Gastroesophageal sphincter (tissue), 4 donors: ENCODE measurements at regions not wholly inside any gene's neighbourhood (a gene's known extent, or its start where the extent isn't known, plus 50 kb on each side); places are given as distances from the start of the nearest gene placed in this dataset.

Experiments used
- ATAC-seq: fragments of 150-250 bp; one replicate; pipeline ENCODE4 v1.9.1; 2016; ENCODE audit warnings: mild to moderate bottlenecking, moderate library complexity
- H3K27ac ChIP-seq, 4 donors: fragments of 200-600 bp; sonication (generic) in 3 of 4; 1 replicate in 3 of 4; 2 replicates in 1 of 4; pipeline ENCODE4 v1.5.1; 2016 to 2019
- H3K27me3 ChIP-seq: fragments of 200-600 bp; sonication (generic); one replicate; pipeline ENCODE4 v1.5.1; 2019
- H3K36me3 ChIP-seq, 2 donors: fragments of 200-600 bp; sonication (generic); one replicate each; pipeline ENCODE4 v1.5.1; 2019; ENCODE audit warnings: control low read depth in 1 of 2
- H3K4me1 ChIP-seq, 3 donors: fragments of 200-600 bp; sonication (generic); 1 replicate in 2 of 3; 2 replicates in 1 of 3; pipeline ENCODE4 v1.5.1; 2016 to 2019; ENCODE audit warnings: control low read depth in 2 of 3
- H3K4me3 ChIP-seq, 2 donors: fragments of 200-600 bp; sonication (generic); one replicate each; pipeline ENCODE4 v1.5.1; 2019; ENCODE audit warnings: mild to moderate bottlenecking in 1 of 2, moderate library complexity in 1 of 2
- H3K9me3 ChIP-seq, 3 donors: fragments of 200-600 bp; sonication (generic); one replicate each; pipeline ENCODE4 v1.5.1; 2017 to 2019; ENCODE audit warnings: control low read depth in 2 of 3
- CTCF ChIP-seq, 4 experiments: fragments of 200-600 bp in 2 of 4; fragments of 450-650 bp in 2 of 4; sonication (generic) in 1 of 4; IDR thresholded peaks; one replicate each; pipeline ENCODE4 v1.5.1; 2017 to 2019; ENCODE audit warnings: antibody characterized with exemption in 4 of 4, mild to moderate bottlenecking in 2 of 4, moderate library complexity in 2 of 4
- EP300 ChIP-seq: sonication (generic); formaldehyde crosslinking; IDR thresholded peaks from one replicate; pipeline ENCODE4 v1.6.1; 2017; ENCODE audit warnings: antibody characterized with exemption, mild to moderate bottlenecking
- POLR2A ChIP-seq, 2 donors: fragments of 450-650 bp; IDR thresholded peaks; one replicate each; pipeline ENCODE4 v1.6.1; 2017; ENCODE audit warnings: antibody characterized with exemption in 2 of 2, mild to moderate bottlenecking in 2 of 2, moderate library complexity in 1 of 2
- POLR2AphosphoS5 ChIP-seq: sonication (generic); formaldehyde crosslinking; IDR thresholded peaks from one replicate; pipeline ENCODE4 v1.6.1; 2017; ENCODE audit warnings: antibody characterized with exemption
- WGBS, 2 donors: methylation state at CpG; one replicate each; pipeline ENCODE4 v1.1.5; 2018; ENCODE audit warnings: low coverage in 1 of 2; 5-methylcytosine and 5-hydroxymethylcytosine counted together

GRCh38 chr4:148527571-148527970 lies 85.4 kb upstream of the NR3C2 start:
- Histone ChIP-seq H3K4me3 (no peak overlapping the region), H3K4me1 (no peaks in the 10 kb centered on the region), H3K27ac (no peak overlapping the region), H3K36me3 (no peaks in the 10 kb centered on the region), H3K27me3 (no peaks in the 10 kb centered on the region), H3K9me3 (peaks cover 0 to 9% (median 0%) of the 10 kb centered on the region in 3 donors)
- TF ChIP-seq EP300: no peak
- no peak for TF ChIP-seq POLR2A (IDR thresholded peaks at IDR 0.05)
- TF ChIP-seq POLR2AphosphoS5: no peak
- no peak for ATAC-seq

- TF ChIP-seq POLR2A (IDR thresholded peaks at IDR 0.05) (no peak), EP300 (no peak), POLR2AphosphoS5 (no peak), CTCF (IDR thresholded peaks at IDR 0.05) (no peak)
- Histone ChIP-seq H3K27me3 (no peaks in the 10 kb centered on the region), H3K36me3 (no peaks in the 10 kb centered on the region), H3K4me3 (no peak overlapping the region), H3K4me1 (no peaks in the 10 kb centered on the region), H3K27ac (no peak overlapping the region), H3K9me3 (no peaks in the 10 kb centered on the region)
- WGBS, 2 donors: 81 to 86% methylated on average over 4 of the region's 4 CpGs
- no peak for ATAC-seq
These were observed 80.8 kb upstream of the NR3C2 start for GRCh38 chr4:148522995-148523394.

- no peak overlapping the region for H3K27ac ChIP-seq
- peak; percentile 19 for TF ChIP-seq POLR2AphosphoS5
- no peak for TF ChIP-seq POLR2A (IDR thresholded peaks at IDR 0.05)
- H3K9me3 ChIP-seq: no peaks in the 10 kb centered on the region
- H3K4me1 ChIP-seq: no peaks in the 10 kb centered on the region
- ATAC-seq: peak; percentile 73
- 35 to 55% methylated on average over 1 of the region's 1 CpG for WGBS, 2 donors
- H3K36me3 ChIP-seq: no peaks in the 10 kb centered on the region
- H3K4me3 ChIP-seq: no peak overlapping the region
- H3K27me3 ChIP-seq: no peaks in the 10 kb centered on the region
These were observed 73.0 kb upstream of the NR3C2 start for GRCh38 chr4:148515248-148515647.

- Histone ChIP-seq H3K9me3 (no peaks in the 10 kb centered on the region), H3K27ac (peak overlapping the region in 1 of 4 donors; percentile 29), H3K4me1 (no peaks in the 10 kb centered on the region), H3K4me3 (no peak overlapping the region), H3K36me3 (no peaks in the 10 kb centered on the region), H3K27me3 (no peaks in the 10 kb centered on the region)
- ATAC-seq: no peak
- no peak for TF ChIP-seq EP300
- WGBS, 2 donors: 72 to 100% methylated on average over 2 of the region's 2 CpGs
These were observed 72.4 kb upstream of the NR3C2 start for GRCh38 chr4:148514581-148514980.

GRCh38 chr4:148514041-148514440 lies 71.8 kb upstream of the NR3C2 start:
- H3K27me3 ChIP-seq: no peaks in the 10 kb centered on the region

GRCh38 chr4:148510211-148510610 lies 68.0 kb upstream of the NR3C2 start:
- Histone ChIP-seq H3K27me3 (no peaks in the 10 kb centered on the region), H3K9me3 (no peaks in the 10 kb centered on the region), H3K27ac (no peak overlapping the region), H3K4me3 (no peak overlapping the region), H3K36me3 (no peaks in the 10 kb centered on the region), H3K4me1 (no peaks in the 10 kb centered on the region)
- TF ChIP-seq CTCF (IDR thresholded peaks at IDR 0.05) (no peak), POLR2A (IDR thresholded peaks at IDR 0.05) (no peak), EP300 (no peak), POLR2AphosphoS5 (no peak)
- no peak for ATAC-seq
- WGBS, 2 donors: 86 to 100% methylated on average over 1 to 2 of the region's 2 CpGs

More at GRCh38 chr4:148514041-148514440, 71.8 kb upstream of the NR3C2 start:
- ATAC-seq: no peak
- H3K4me1 ChIP-seq: no peaks in the 10 kb centered on the region
- no peaks in the 10 kb centered on the region for H3K36me3 ChIP-seq
- no peak overlapping the region for H3K27ac ChIP-seq
- no peaks in the 10 kb centered on the region for H3K9me3 ChIP-seq
- 27 to 60% methylated on average over 1 of the region's 1 CpG for WGBS, 2 donors
- no peak overlapping the region for H3K4me3 ChIP-seq
- no peak for TF ChIP-seq POLR2A (IDR thresholded peaks at IDR 0.05)
- TF ChIP-seq EP300: no peak
- TF ChIP-seq POLR2AphosphoS5: no peak
- TF ChIP-seq CTCF (IDR thresholded peaks at IDR 0.05): no peak
